RWPE2 (cell line): ENCODE measurements at regions not wholly inside any gene's neighbourhood (a gene's known extent, or its start where the extent isn't known, plus 50 kb on each side); places are given as distances from the start of the nearest gene placed in this dataset.

Source experiments
- ATAC-seq: fragments of 200-7000 bp; cut with Tn5 transposase; 3 replicates; pipeline ENCODE4 v1.9.1; 2021; ENCODE audit warnings: low read depth
- DNase-seq: peaks from one replicate; pipeline ENCODE4 v3.0.0-alpha.2; 2020; ENCODE audit warnings: low spot score
- H3K27ac ChIP-seq: fragments of 450-650 bp; 2 replicates; pipeline ENCODE4 v1.5.1; 2017; ENCODE audit warnings: mild to moderate bottlenecking; ENCODE audit not compliant: poor library complexity, severe bottlenecking
- H3K27me3 ChIP-seq: fragments of 250-450 bp; sonication (Bioruptor Pico); 2 replicates; pipeline ENCODE4 v1.5.1; 2021; ENCODE audit warnings: mild to moderate bottlenecking, moderate library complexity; ENCODE audit not compliant: insufficient read depth, poor library complexity, severe bottlenecking
- H3K36me3 ChIP-seq: fragments of 250-450 bp; sonication (Bioruptor Pico); 2 replicates; pipeline ENCODE4 v1.5.1; 2020; ENCODE audit warnings: low read depth, mild to moderate bottlenecking, moderate library complexity
- H3K4me1 ChIP-seq: fragments of 250-450 bp; sonication (Bioruptor Pico); 2 replicates; pipeline ENCODE4 v1.5.1; 2021; ENCODE audit warnings: mild to moderate bottlenecking, moderate library complexity; ENCODE audit not compliant: insufficient read depth, poor library complexity, severe bottlenecking
- H3K4me3 ChIP-seq: fragments of 250-450 bp; sonication (Bioruptor Pico); 2 replicates; pipeline ENCODE4 v1.5.1; 2021; ENCODE audit warnings: mild to moderate bottlenecking, moderate library complexity; ENCODE audit not compliant: severe bottlenecking
- H3K9me3 ChIP-seq: fragments of 250-450 bp; sonication (Bioruptor Pico); 2 replicates; pipeline ENCODE4 v1.5.1; 2021; ENCODE audit warnings: mild to moderate bottlenecking, moderate library complexity; ENCODE audit not compliant: severe bottlenecking
- TF ChIP-seq, protein P1 (sequence below): fragments of 450-650 bp; IDR thresholded peaks from one replicate; pipeline ENCODE4 v1.5.1; 2017; ENCODE audit warnings: mild to moderate bottlenecking, moderate library complexity; ENCODE audit not compliant: poor library complexity, severe bottlenecking

DNA sequence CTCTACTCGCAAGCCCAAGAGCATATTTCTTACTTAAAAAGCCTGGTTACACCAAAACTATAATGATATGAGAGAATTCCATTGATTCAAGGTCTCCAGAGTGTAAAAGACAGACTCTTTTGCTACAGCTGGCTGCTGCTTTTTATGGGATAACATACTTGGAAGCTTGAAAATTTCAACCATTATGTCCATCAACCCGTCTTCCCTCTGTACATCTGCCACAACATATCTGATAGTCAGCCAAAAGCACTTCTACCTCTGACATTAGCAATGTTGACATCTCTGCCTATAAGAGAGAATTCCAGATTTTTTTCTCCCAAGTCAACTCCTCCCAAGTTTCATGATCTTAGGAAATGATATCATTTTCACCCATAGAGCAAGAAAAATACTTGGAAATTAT, 54.4 kb upstream of the IQCM start:
- Histone ChIP-seq H3K36me3 (no peaks in the 10 kb centered on the region), H3K4me3 (no peak overlapping the region), H3K4me1 (no peaks in the 10 kb centered on the region), H3K27me3 (no peaks in the 10 kb centered on the region), H3K9me3 (no peaks in the 10 kb centered on the region), H3K27ac (no peak overlapping the region)
- no peak for ATAC-seq
- no peak for DNase-seq
- TF ChIP-seq, protein P1, sequence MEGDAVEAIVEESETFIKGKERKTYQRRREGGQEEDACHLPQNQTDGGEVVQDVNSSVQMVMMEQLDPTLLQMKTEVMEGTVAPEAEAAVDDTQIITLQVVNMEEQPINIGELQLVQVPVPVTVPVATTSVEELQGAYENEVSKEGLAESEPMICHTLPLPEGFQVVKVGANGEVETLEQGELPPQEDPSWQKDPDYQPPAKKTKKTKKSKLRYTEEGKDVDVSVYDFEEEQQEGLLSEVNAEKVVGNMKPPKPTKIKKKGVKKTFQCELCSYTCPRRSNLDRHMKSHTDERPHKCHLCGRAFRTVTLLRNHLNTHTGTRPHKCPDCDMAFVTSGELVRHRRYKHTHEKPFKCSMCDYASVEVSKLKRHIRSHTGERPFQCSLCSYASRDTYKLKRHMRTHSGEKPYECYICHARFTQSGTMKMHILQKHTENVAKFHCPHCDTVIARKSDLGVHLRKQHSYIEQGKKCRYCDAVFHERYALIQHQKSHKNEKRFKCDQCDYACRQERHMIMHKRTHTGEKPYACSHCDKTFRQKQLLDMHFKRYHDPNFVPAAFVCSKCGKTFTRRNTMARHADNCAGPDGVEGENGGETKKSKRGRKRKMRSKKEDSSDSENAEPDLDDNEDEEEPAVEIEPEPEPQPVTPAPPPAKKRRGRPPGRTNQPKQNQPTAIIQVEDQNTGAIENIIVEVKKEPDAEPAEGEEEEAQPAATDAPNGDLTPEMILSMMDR = no peak

- H3K27me3 ChIP-seq = no peaks in the 10 kb centered on the region
- DNase-seq (no peak), ATAC-seq (no peak)
- TF ChIP-seq, protein P1 = no peak
- H3K27ac ChIP-seq = no peak overlapping the region
- H3K4me3 ChIP-seq = no peak overlapping the region
- H3K4me1 ChIP-seq = peaks cover 4% of the 10 kb centered on the region
- H3K9me3 ChIP-seq = no peaks in the 10 kb centered on the region
- H3K36me3 ChIP-seq = no peaks in the 10 kb centered on the region
Observed at GRCh38 chr4:149881744-149882143, 66.1 kb upstream of the IQCM start.

GRCh38 chr4:149882251-149882650, 66.6 kb upstream of the IQCM start:
- Histone ChIP-seq H3K27me3 (no peaks in the 10 kb centered on the region), H3K9me3 (no peaks in the 10 kb centered on the region), H3K36me3 (no peaks in the 10 kb centered on the region), H3K4me3 (no peak overlapping the region), H3K27ac (no peak overlapping the region), H3K4me1 (peaks cover 4% of the 10 kb centered on the region)
- TF ChIP-seq, protein P1 = no peak
- DNase-seq (no peak), ATAC-seq (no peak)

DNA sequence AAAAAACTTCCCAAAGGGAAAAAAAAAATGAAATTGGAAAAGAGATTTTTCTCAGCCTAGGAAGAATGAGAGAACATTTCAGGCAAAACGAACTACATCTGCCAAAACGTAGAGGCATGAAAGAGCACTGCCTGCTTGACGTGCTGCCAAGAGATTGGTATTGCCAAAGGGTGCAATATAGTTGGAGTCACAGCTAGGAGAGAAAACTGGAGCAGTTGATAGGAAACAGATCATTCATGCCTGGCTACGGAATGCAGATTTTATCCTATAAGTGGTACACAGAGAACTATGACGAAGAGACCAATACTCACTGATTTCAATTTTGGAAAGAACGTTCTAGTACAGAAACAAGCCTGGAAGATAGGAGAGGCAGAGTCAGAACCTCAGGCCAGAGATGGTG, 68.4 kb upstream of the IQCM start:
- H3K36me3 ChIP-seq = no peaks in the 10 kb centered on the region
- ATAC-seq (no peak), DNase-seq (no peak)
- H3K9me3 ChIP-seq = no peaks in the 10 kb centered on the region
- H3K27ac ChIP-seq = no peak overlapping the region
- peaks cover 4% of the 10 kb centered on the region for H3K4me1 ChIP-seq
- TF ChIP-seq, protein P1 = no peak
- H3K27me3 ChIP-seq = no peaks in the 10 kb centered on the region
- H3K4me3 ChIP-seq = no peak overlapping the region

DNA sequence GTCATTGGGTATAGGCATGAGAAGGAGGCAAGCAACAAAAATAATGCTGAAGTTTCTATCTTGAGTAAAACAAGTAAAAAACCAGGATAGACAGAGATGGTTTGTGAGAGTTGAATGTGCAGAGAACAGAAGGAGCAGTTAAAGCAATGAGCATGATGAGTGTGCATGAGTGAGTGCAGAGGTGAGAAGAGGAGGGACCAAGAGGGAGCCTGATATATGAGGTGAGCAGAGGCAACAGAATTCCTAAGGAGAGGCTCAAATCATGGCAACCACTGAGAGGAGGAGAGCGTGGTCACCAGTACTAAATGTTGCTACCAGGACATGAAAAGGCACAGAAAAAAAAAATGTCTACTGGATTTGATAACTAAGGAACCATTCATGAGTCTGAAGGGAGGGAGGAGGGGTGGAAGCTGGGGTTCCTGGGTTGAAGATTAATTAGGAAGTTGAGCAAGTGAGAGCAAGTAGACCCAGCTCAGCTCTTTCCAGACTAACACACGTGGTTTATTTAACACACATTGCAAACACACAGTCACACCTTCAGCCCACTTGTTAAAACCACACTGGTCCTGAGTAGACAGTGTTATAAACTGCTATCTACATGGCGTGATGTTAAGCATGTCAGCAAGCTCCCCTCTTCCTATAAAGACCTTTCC, 69.0 kb upstream of the IQCM start:
- H3K4me3 ChIP-seq = no peak overlapping the region
- ATAC-seq = no peak
- no peaks in the 10 kb centered on the region for H3K27me3 ChIP-seq
- H3K36me3 ChIP-seq = no peaks in the 10 kb centered on the region
- TF ChIP-seq, protein P1 = no peak
- peaks cover 4% of the 10 kb centered on the region for H3K4me1 ChIP-seq
- H3K27ac ChIP-seq = no peak overlapping the region
- H3K9me3 ChIP-seq = no peaks in the 10 kb centered on the region
- DNase-seq = no peak
